K562 (cell line): ENCODE measurements at regions not wholly inside any gene's neighbourhood (a gene's known extent, or its start where the extent isn't known, plus 50 kb on each side); places are given as distances from the start of the nearest gene placed in this dataset.

Experiments used
- BHLHE40 ChIP-seq: IDR thresholded peaks from 2 replicates; pipeline ENCODE4 v1.6.1; 2011; ENCODE audit warnings: low read length, improper control_type of control experiment
- MED1 ChIP-seq: sonication (generic); formaldehyde crosslinking; IDR thresholded peaks from 2 replicates; pipeline ENCODE4 v1.8.1; 2023; ENCODE audit warnings: missing genetic modification reagents, borderline replicate concordance
- PTBP1 ChIP-seq: fragments of 200-400 bp; formaldehyde crosslinking; IDR thresholded peaks from 2 replicates; pipeline ENCODE4 v1.6.1; 2017; ENCODE audit warnings: low read depth, low read length
- SLC30A9 ChIP-seq: fragments of 250-450 bp; sonication (Bioruptor Pico); IDR thresholded peaks from 2 replicates; pipeline ENCODE4 v1.8.0; 2022; ENCODE audit warnings: mild to moderate bottlenecking, moderate library complexity
- TAF15 ChIP-seq: fragments of 200-400 bp; formaldehyde crosslinking; IDR thresholded peaks from 2 replicates; pipeline ENCODE4 v1.6.1; 2017; ENCODE audit warnings: mild to moderate bottlenecking, low read depth, low read length, moderate library complexity
- U2AF1 ChIP-seq: fragments of 200-400 bp; formaldehyde crosslinking; optimal IDR thresholded peaks from 2 replicates; pipeline ENCODE3; 2017; ENCODE audit warnings: mild to moderate bottlenecking, low read depth, low read length, moderate library complexity
- ZNF12 ChIP-seq: sonication (generic); formaldehyde crosslinking; IDR thresholded peaks from 2 replicates; pipeline ENCODE4 v1.4.0; 2020; ENCODE audit warnings: mild to moderate bottlenecking, missing genetic modification reagents
- TF ChIP-seq, protein P1 (sequence below), 3 experiments: IDR thresholded peaks in 2 of 3; conservative IDR thresholded peaks in 1 of 3; 2 replicates each; pipeline ENCODE4 v1.5.1; 2011 to 2012; ENCODE audit warnings: low read length in 3 of 3, mild to moderate bottlenecking in 3 of 3, control low read depth in 2 of 3, improper control_type of control experiment in 1 of 3, inconsistent platforms in 1 of 3, low read depth in 1 of 3, mixed read lengths in 1 of 3, moderate library complexity in 1 of 3; ENCODE audit not compliant: insufficient read depth in 2 of 3
- TF ChIP-seq, protein P2 (sequence below): sonication (generic); formaldehyde crosslinking; IDR thresholded peaks from 2 replicates; pipeline ENCODE4 v1.8.1; 2023; ENCODE audit warnings: mild to moderate bottlenecking, missing genetic modification reagents
- TF ChIP-seq, protein P3 (sequence below): sonication (generic); formaldehyde crosslinking; IDR thresholded peaks from 2 replicates; pipeline ENCODE4 v1.9.0; 2022; ENCODE audit warnings: mild to moderate bottlenecking, missing genetic modification reagents
- TF ChIP-seq, protein P4 (sequence below): fragments of 250-450 bp; sonication (Bioruptor Pico); IDR thresholded peaks from 2 replicates; pipeline ENCODE4 v1.4.0; 2020; ENCODE audit warnings: mild to moderate bottlenecking, moderate library complexity, borderline replicate concordance

DNA sequence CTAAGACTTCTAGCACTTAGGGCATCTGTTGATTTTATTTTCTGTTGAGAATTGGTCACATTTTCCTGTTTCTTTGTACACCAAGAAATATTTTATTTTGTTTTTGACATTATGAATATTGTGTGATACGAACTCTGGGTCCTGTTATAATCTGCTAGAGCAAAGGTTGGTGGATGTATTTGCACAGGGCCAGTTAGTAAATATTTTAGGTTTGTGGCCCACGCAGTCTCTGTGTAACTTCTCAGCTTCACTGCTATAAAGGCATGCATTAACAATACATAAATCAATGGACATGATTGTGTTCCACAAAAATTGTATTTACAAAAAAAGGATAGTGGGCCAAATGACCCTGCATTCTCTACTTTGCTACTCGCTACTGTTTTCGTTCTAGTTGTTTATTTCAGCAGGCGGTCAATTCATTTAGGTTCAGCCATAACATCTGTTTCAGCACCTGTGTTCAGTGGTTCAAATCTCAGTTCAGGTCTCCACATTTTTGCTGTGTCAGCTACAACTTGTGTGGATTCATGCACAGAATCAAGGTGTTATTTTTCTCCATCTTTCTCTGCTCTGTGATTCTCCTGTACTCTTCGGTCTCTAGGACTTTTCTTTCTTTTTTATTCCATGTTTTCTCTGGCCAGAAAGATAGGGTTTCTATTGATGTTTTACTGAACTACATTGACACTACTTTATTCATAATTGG is 786.2 kb downstream of the ETS1 start:
- no peak for TF ChIP-seq PTBP1
- TF ChIP-seq ZNF12 (CRISPR knock-in tag): no peak
- TF ChIP-seq, protein P1, sequence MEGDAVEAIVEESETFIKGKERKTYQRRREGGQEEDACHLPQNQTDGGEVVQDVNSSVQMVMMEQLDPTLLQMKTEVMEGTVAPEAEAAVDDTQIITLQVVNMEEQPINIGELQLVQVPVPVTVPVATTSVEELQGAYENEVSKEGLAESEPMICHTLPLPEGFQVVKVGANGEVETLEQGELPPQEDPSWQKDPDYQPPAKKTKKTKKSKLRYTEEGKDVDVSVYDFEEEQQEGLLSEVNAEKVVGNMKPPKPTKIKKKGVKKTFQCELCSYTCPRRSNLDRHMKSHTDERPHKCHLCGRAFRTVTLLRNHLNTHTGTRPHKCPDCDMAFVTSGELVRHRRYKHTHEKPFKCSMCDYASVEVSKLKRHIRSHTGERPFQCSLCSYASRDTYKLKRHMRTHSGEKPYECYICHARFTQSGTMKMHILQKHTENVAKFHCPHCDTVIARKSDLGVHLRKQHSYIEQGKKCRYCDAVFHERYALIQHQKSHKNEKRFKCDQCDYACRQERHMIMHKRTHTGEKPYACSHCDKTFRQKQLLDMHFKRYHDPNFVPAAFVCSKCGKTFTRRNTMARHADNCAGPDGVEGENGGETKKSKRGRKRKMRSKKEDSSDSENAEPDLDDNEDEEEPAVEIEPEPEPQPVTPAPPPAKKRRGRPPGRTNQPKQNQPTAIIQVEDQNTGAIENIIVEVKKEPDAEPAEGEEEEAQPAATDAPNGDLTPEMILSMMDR (IDR thresholded peaks at IDR 0.05 in 2 of 3, conservative IDR thresholded peaks at IDR 0.05 in 1 of 3; ENCODE audit: insufficient read depth in 2 of 3, low read depth in 1 of 3, low read length in 3 of 3): no peak
- TF ChIP-seq, protein P2, sequence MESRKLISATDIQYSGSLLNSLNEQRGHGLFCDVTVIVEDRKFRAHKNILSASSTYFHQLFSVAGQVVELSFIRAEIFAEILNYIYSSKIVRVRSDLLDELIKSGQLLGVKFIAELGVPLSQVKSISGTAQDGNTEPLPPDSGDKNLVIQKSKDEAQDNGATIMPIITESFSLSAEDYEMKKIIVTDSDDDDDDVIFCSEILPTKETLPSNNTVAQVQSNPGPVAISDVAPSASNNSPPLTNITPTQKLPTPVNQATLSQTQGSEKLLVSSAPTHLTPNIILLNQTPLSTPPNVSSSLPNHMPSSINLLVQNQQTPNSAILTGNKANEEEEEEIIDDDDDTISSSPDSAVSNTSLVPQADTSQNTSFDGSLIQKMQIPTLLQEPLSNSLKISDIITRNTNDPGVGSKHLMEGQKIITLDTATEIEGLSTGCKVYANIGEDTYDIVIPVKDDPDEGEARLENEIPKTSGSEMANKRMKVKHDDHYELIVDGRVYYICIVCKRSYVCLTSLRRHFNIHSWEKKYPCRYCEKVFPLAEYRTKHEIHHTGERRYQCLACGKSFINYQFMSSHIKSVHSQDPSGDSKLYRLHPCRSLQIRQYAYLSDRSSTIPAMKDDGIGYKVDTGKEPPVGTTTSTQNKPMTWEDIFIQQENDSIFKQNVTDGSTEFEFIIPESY (CRISPR knock-in tag): no peak
- no peak for TF ChIP-seq BHLHE40
- TF ChIP-seq, protein P3, sequence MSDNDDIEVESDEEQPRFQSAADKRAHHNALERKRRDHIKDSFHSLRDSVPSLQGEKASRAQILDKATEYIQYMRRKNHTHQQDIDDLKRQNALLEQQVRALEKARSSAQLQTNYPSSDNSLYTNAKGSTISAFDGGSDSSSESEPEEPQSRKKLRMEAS: no peak
- no peak for TF ChIP-seq U2AF1
- TF ChIP-seq, protein P4, sequence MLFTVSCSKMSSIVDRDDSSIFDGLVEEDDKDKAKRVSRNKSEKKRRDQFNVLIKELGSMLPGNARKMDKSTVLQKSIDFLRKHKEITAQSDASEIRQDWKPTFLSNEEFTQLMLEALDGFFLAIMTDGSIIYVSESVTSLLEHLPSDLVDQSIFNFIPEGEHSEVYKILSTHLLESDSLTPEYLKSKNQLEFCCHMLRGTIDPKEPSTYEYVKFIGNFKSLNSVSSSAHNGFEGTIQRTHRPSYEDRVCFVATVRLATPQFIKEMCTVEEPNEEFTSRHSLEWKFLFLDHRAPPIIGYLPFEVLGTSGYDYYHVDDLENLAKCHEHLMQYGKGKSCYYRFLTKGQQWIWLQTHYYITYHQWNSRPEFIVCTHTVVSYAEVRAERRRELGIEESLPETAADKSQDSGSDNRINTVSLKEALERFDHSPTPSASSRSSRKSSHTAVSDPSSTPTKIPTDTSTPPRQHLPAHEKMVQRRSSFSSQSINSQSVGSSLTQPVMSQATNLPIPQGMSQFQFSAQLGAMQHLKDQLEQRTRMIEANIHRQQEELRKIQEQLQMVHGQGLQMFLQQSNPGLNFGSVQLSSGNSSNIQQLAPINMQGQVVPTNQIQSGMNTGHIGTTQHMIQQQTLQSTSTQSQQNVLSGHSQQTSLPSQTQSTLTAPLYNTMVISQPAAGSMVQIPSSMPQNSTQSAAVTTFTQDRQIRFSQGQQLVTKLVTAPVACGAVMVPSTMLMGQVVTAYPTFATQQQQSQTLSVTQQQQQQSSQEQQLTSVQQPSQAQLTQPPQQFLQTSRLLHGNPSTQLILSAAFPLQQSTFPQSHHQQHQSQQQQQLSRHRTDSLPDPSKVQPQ (CRISPR knock-in tag): no peak
- no peak for TF ChIP-seq TAF15
- TF ChIP-seq MED1 (CRISPR knock-in tag): no peak
- no peak for TF ChIP-seq SLC30A9
